ENCODE measurements at regions not wholly inside any gene's neighbourhood (a gene's known extent, or its start where the extent isn't known, plus 50 kb on each side); places are given as distances from the start of the nearest gene placed in this dataset.

DNA sequence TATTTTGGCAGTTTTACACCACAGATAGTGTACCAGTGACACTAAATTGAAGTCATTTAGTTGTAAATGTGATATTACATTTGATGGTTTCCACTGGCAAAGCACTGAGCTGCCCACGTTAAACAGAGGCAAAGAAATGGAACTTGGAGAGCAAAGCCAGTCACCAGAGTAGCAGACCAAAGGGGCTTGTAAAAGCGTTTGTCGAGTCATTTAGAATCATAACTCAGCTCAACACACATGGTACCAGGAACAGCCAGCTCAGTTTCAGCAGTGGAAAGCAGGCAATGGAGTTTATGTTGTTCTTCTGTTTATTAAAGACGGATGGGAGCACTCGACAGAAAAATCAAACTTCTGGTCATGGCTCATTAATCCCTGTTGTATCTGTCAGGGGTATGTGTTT is 91.2 kb downstream of the POU3F3 start:
- TF ChIP-seq, protein P1, sequence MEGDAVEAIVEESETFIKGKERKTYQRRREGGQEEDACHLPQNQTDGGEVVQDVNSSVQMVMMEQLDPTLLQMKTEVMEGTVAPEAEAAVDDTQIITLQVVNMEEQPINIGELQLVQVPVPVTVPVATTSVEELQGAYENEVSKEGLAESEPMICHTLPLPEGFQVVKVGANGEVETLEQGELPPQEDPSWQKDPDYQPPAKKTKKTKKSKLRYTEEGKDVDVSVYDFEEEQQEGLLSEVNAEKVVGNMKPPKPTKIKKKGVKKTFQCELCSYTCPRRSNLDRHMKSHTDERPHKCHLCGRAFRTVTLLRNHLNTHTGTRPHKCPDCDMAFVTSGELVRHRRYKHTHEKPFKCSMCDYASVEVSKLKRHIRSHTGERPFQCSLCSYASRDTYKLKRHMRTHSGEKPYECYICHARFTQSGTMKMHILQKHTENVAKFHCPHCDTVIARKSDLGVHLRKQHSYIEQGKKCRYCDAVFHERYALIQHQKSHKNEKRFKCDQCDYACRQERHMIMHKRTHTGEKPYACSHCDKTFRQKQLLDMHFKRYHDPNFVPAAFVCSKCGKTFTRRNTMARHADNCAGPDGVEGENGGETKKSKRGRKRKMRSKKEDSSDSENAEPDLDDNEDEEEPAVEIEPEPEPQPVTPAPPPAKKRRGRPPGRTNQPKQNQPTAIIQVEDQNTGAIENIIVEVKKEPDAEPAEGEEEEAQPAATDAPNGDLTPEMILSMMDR (IDR thresholded peaks at IDR 0.05), result no peak
- no peak for TF ChIP-seq ZFX (IDR thresholded peaks at IDR 0.05; ENCODE audit: borderline replicate concordance)

All from 22Rv1 (cell line).